ENCODE measurements at regions not wholly inside any gene's neighbourhood (a gene's known extent, or its start where the extent isn't known, plus 50 kb on each side); places are given as distances from the start of the nearest gene placed in this dataset.
A peak's percentile ranks its signal among the peaks of the same experiment; 100 is the strongest.

DNA sequence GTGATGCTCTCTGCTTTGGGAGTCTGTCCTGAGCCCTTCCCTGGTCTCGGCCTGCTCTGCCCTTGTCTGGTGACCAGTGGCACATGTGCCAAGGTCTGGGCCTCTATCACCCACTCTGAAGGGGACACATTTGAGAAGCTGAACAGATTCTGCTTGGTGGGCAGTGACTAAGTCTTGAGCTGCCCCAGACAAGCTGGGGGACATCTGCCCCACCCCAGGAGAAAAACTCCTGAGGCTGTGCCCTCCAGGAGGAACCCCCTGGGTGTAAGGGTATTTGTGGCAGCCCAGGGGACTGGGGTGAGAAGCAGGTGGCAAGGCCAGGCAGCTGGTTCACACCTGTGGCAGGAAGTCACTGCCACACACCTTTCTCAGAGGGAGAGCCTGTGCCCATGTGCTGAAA is 342.1 kb downstream of the DYSF start:
- Histone ChIP-seq H3K4ac (ENCODE audit: low read length) (no peak overlapping the region), H4K8ac (ENCODE audit: low read depth, low read length) (no peak overlapping the region), H3K79me1 (ENCODE audit: low read depth, low read length) (no peaks in the 10 kb centered on the region), H3K9me3 (replicated peaks in 1 of 2; ENCODE audit: control insufficient read depth in 2 of 2, insufficient read depth in 1 of 2, low read depth in 1 of 2, low read length in 2 of 2) (no peaks in the 10 kb centered on the region), H2BK15ac (ENCODE audit: low read length) (no peak overlapping the region), H2AK5ac (ENCODE audit: low read depth, low read length) (peak overlapping the region; percentile 61), H2BK12ac (ENCODE audit: low read length) (no peak overlapping the region), H4K91ac (ENCODE audit: low read depth, low read length, poor library complexity) (no peak overlapping the region), H2BK120ac (ENCODE audit: low read depth, low read length) (no peak overlapping the region), H3K4me2 (ENCODE audit: insufficient read depth, low read length, poor library complexity, severe bottlenecking) (no peak overlapping the region), H2AFZ (ENCODE audit: low read length) (no peak overlapping the region), H3K36me3 (replicated peaks in 1 of 2; ENCODE audit: control insufficient read depth in 2 of 2, insufficient read depth in 2 of 2, low read length in 2 of 2) (no peaks in the 10 kb centered on the region), H3K18ac (ENCODE audit: low read length) (peak overlapping the region; percentile 44), H3K14ac (ENCODE audit: low read length) (no peak overlapping the region), H3K27me3 (ENCODE audit: control insufficient read depth in 3 of 3, insufficient read depth in 3 of 3, low read depth in 1 of 3, low read length in 3 of 3) (no peaks in the 10 kb centered on the region), H3K23ac (ENCODE audit: low read depth, low read length, poor library complexity) (no peak overlapping the region), H3K9ac (ENCODE audit: low read depth, low read length, poor library complexity) (no peak overlapping the region), H3K27ac (replicated peaks; ENCODE audit: low read length) (no peak overlapping the region), H2BK5ac (ENCODE audit: low read length) (peak overlapping the region; percentile 21), H3K4me3 (ENCODE audit: low read length in 2 of 2) (no peak overlapping the region), H3K4me1 (ENCODE audit: control insufficient read depth in 2 of 2, insufficient read depth in 1 of 2, low read depth in 1 of 2, low read length in 2 of 2) (peaks cover 0 to 9% of the 10 kb centered on the region in 2 donors)
- WGBS, 2 donors (ENCODE audit: extremely low coverage in 2 of 2, insufficient read length in 2 of 2, insufficient replicate concordance in 1 of 2): no CpG with 5 or more reads among the region's 1 CpG
- DNase-seq (ENCODE audit: low spot score): no peak

DNA sequence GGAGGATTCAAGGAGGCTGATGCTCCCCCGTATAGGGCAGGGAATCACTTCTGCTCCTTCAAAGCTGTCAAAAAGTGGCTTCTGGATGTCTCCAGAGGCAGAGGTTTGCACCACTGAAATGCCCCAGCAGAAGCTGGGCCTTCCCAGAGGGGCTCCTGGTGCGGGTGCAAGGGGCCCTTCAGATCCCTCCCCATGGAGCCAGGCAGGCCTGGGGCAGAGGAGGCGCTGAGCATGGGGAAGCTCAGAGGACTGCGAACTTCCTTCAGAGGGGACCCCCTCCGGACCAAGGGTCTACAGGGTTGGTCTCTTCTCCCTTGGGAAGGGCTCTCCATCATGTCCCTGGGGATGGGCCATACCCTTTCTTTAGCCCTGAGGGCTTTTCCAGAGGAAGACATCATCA is 341.2 kb downstream of the DYSF start:
- Histone ChIP-seq H2BK12ac (ENCODE audit: low read length) (no peak overlapping the region), H4K8ac (ENCODE audit: low read depth, low read length) (no peak overlapping the region), H3K4me2 (ENCODE audit: insufficient read depth, low read length, poor library complexity, severe bottlenecking) (no peak overlapping the region), H3K36me3 (replicated peaks in 1 of 2; ENCODE audit: control insufficient read depth in 2 of 2, insufficient read depth in 2 of 2, low read length in 2 of 2) (no peaks in the 10 kb centered on the region), H2BK120ac (ENCODE audit: low read depth, low read length) (no peak overlapping the region), H3K23ac (ENCODE audit: low read depth, low read length, poor library complexity) (no peak overlapping the region), H3K9ac (ENCODE audit: low read depth, low read length, poor library complexity) (no peak overlapping the region), H4K91ac (ENCODE audit: low read depth, low read length, poor library complexity) (no peak overlapping the region), H2BK5ac (ENCODE audit: low read length) (peak overlapping the region; percentile 10), H2AFZ (ENCODE audit: low read length) (no peak overlapping the region), H3K4ac (ENCODE audit: low read length) (no peak overlapping the region), H3K18ac (ENCODE audit: low read length) (peak overlapping the region; percentile 65), H3K27me3 (ENCODE audit: control insufficient read depth in 3 of 3, insufficient read depth in 3 of 3, low read depth in 1 of 3, low read length in 3 of 3) (no peaks in the 10 kb centered on the region), H3K79me1 (ENCODE audit: low read depth, low read length) (no peaks in the 10 kb centered on the region), H3K4me3 (ENCODE audit: low read length in 2 of 2) (no peak overlapping the region), H3K4me1 (ENCODE audit: control insufficient read depth in 2 of 2, insufficient read depth in 1 of 2, low read depth in 1 of 2, low read length in 2 of 2) (peaks cover 0 to 9% of the 10 kb centered on the region in 2 donors), H2BK15ac (ENCODE audit: low read length) (peak overlapping the region; percentile 3), H2AK5ac (ENCODE audit: low read depth, low read length) (no peak overlapping the region), H3K27ac (replicated peaks; ENCODE audit: low read length) (no peak overlapping the region), H3K14ac (ENCODE audit: low read length) (no peak overlapping the region), H3K9me3 (replicated peaks in 1 of 2; ENCODE audit: control insufficient read depth in 2 of 2, insufficient read depth in 1 of 2, low read depth in 1 of 2, low read length in 2 of 2) (no peaks in the 10 kb centered on the region)
- DNase-seq (ENCODE audit: low spot score): no peak
- no CpG with 5 or more reads among the region's 5 CpGs for WGBS, 2 donors (ENCODE audit: extremely low coverage in 2 of 2, insufficient read length in 2 of 2, insufficient replicate concordance in 1 of 2)

DNA sequence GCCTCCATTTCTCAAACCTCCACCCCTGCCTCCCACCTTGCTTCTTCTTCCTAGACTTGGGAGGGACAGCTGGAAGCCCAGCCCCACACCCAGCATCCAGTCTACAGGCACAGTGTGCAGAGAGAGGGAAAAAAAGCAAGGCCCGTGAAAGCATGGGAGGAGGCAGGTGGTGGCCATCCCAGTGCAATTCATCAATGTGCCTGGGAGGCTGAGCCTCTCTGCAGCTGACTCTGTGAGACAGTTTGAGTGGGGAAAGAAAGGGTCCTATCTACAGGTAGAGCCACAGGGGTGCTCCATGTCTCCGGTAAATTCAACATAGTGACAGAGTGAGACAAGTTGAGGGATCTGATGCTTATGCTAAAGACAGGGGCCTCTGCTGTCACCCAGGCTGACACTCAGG is 340.6 kb downstream of the DYSF start:
- no peak overlapping the region for H3K23ac ChIP-seq (ENCODE audit: low read depth, low read length, poor library complexity)
- no peak overlapping the region for H2AFZ ChIP-seq (ENCODE audit: low read length)
- no peak for DNase-seq (ENCODE audit: low spot score)
- no peak overlapping the region for H3K4me3 ChIP-seq (ENCODE audit: low read length in 2 of 2)
- H3K14ac ChIP-seq (ENCODE audit: low read length): peak overlapping the region; percentile 73
- H2AK5ac ChIP-seq (ENCODE audit: low read depth, low read length): peak overlapping the region; percentile 60
- H2BK15ac ChIP-seq (ENCODE audit: low read length): peak overlapping the region; percentile 3
- no peaks in the 10 kb centered on the region for H3K27me3 ChIP-seq (ENCODE audit: control insufficient read depth in 3 of 3, insufficient read depth in 3 of 3, low read depth in 1 of 3, low read length in 3 of 3)
- H3K4ac ChIP-seq (ENCODE audit: low read length): no peak overlapping the region
- WGBS, 2 donors (ENCODE audit: extremely low coverage in 2 of 2, insufficient read length in 2 of 2, insufficient replicate concordance in 1 of 2): no CpG with 5 or more reads among the region's 2 CpGs
- H2BK120ac ChIP-seq (ENCODE audit: low read depth, low read length): no peak overlapping the region
- H3K4me2 ChIP-seq (ENCODE audit: insufficient read depth, low read length, poor library complexity, severe bottlenecking): no peak overlapping the region
- H3K4me1 ChIP-seq (ENCODE audit: control insufficient read depth in 2 of 2, insufficient read depth in 1 of 2, low read depth in 1 of 2, low read length in 2 of 2): peaks cover 0 to 9% of the 10 kb centered on the region in 2 donors
- H3K9me3 ChIP-seq (replicated peaks in 1 of 2; ENCODE audit: control insufficient read depth in 2 of 2, insufficient read depth in 1 of 2, low read depth in 1 of 2, low read length in 2 of 2): no peaks in the 10 kb centered on the region
- no peak overlapping the region for H3K9ac ChIP-seq (ENCODE audit: low read depth, low read length, poor library complexity)
- H4K91ac ChIP-seq (ENCODE audit: low read depth, low read length, poor library complexity): no peak overlapping the region
- no peaks in the 10 kb centered on the region for H3K36me3 ChIP-seq (replicated peaks in 1 of 2; ENCODE audit: control insufficient read depth in 2 of 2, insufficient read depth in 2 of 2, low read length in 2 of 2)
- H3K27ac ChIP-seq (replicated peaks; ENCODE audit: low read length): no peak overlapping the region
- peak overlapping the region; percentile 10 for H2BK5ac ChIP-seq (ENCODE audit: low read length)
- no peaks in the 10 kb centered on the region for H3K79me1 ChIP-seq (ENCODE audit: low read depth, low read length)
- H2BK12ac ChIP-seq (ENCODE audit: low read length): no peak overlapping the region
- peak overlapping the region; percentile 68 for H3K18ac ChIP-seq (ENCODE audit: low read length)
- no peak overlapping the region for H4K8ac ChIP-seq (ENCODE audit: low read depth, low read length)

DNA sequence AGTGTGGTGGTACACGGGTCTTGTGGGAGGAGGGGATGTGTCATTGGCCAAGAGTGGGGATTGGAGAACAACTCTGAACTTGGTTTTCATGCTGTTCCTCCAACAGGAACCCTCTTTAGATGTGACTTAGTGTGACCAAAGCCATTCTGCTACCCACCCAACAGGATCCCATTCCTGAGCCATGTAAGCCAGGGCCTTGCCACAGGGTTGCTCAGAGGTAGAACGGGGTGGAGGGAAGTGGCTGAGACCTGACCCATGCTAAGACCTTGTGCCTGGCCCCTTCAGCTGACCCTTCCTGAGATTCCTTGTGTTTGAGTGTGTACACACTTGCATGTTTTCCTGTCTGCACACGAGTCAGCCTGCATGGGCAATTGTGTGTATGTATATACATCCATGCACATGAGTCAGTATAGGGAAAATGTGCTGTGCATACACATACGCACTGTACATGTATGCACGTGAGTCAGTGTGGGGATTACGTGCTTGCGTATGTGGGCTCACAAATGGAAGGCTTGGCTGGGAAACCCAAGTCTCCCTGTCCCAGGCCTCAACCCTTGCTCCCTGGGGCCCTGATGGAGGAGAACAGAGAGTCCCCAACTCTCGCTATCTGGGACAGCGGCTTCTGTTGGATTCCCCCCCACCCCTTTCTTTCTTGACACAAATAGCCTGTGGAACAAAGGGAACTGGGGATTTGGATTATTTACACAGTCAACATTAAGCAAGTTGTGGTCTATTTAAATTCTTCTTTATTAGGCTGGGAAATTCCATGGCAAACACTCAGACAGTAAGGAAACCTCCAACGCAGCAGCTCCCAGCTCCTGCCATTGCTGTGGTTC is 339.8 kb downstream of the DYSF start:
- no peak overlapping the region for H4K8ac ChIP-seq (ENCODE audit: low read depth, low read length)
- no peak overlapping the region for H2AFZ ChIP-seq (ENCODE audit: low read length)
- H3K79me1 ChIP-seq (ENCODE audit: low read depth, low read length): no peaks in the 10 kb centered on the region
- H2BK120ac ChIP-seq (ENCODE audit: low read depth, low read length): no peak overlapping the region
- H3K36me3 ChIP-seq (replicated peaks in 1 of 2; ENCODE audit: control insufficient read depth in 2 of 2, insufficient read depth in 2 of 2, low read length in 2 of 2): no peaks in the 10 kb centered on the region
- no peak overlapping the region for H3K23ac ChIP-seq (ENCODE audit: low read depth, low read length, poor library complexity)
- peak overlapping the region; percentile 49 for H4K91ac ChIP-seq (ENCODE audit: low read depth, low read length, poor library complexity)
- H3K14ac ChIP-seq (ENCODE audit: low read length): peak overlapping the region; percentile 73
- DNase-seq (ENCODE audit: low spot score): no peak
- no peak overlapping the region for H2BK12ac ChIP-seq (ENCODE audit: low read length)
- no peak overlapping the region for H3K4ac ChIP-seq (ENCODE audit: low read length)
- H2BK5ac ChIP-seq (ENCODE audit: low read length): no peak overlapping the region
- no peak overlapping the region for H3K4me2 ChIP-seq (ENCODE audit: insufficient read depth, low read length, poor library complexity, severe bottlenecking)
- no peaks in the 10 kb centered on the region for H3K9me3 ChIP-seq (replicated peaks in 1 of 2; ENCODE audit: control insufficient read depth in 2 of 2, insufficient read depth in 1 of 2, low read depth in 1 of 2, low read length in 2 of 2)
- H2BK15ac ChIP-seq (ENCODE audit: low read length): no peak overlapping the region
- H3K4me1 ChIP-seq (ENCODE audit: control insufficient read depth in 2 of 2, insufficient read depth in 1 of 2, low read depth in 1 of 2, low read length in 2 of 2): peaks cover 0 to 8% of the 10 kb centered on the region in 2 donors
- no peak overlapping the region for H3K27ac ChIP-seq (replicated peaks; ENCODE audit: low read length)
- H3K27me3 ChIP-seq (ENCODE audit: control insufficient read depth in 3 of 3, insufficient read depth in 3 of 3, low read depth in 1 of 3, low read length in 3 of 3): no peaks in the 10 kb centered on the region
- H3K4me3 ChIP-seq (ENCODE audit: low read length in 2 of 2): no peak overlapping the region
- peak overlapping the region; percentile 78 for H3K18ac ChIP-seq (ENCODE audit: low read length)
- no peak overlapping the region for H3K9ac ChIP-seq (ENCODE audit: low read depth, low read length, poor library complexity)
- no CpG with 5 or more reads among the region's 10 CpGs for WGBS, 2 donors (ENCODE audit: extremely low coverage in 2 of 2, insufficient read length in 2 of 2, insufficient replicate concordance in 1 of 2)
- H2AK5ac ChIP-seq (ENCODE audit: low read depth, low read length): peak overlapping the region; percentile 60

Data from neuronal stem cell (in vitro differentiated cells).